HG02623 (cell line): ENCODE measurements at regions not wholly inside any gene's neighbourhood (a gene's known extent, or its start where the extent isn't known, plus 50 kb on each side); places are given as distances from the start of the nearest gene placed in this dataset.
"Not testable (repeated sequence)": the region's sequence is repeated elsewhere in the genome, so short reads cannot be mapped to it uniquely, and the experiment has no call there.

Source experiments
- ATAC-seq: cut with Tn5 transposase; IDR thresholded peaks from one replicate; pipeline ENCODE4 v1.9.1; 2021; ENCODE audit warnings: moderate library complexity; ENCODE audit not compliant: unreplicated experiment

GRCh38 chr6:79394690-79395089 lies 142.5 kb downstream of the LCA5 start:
- no peak for ATAC-seq

DNA sequence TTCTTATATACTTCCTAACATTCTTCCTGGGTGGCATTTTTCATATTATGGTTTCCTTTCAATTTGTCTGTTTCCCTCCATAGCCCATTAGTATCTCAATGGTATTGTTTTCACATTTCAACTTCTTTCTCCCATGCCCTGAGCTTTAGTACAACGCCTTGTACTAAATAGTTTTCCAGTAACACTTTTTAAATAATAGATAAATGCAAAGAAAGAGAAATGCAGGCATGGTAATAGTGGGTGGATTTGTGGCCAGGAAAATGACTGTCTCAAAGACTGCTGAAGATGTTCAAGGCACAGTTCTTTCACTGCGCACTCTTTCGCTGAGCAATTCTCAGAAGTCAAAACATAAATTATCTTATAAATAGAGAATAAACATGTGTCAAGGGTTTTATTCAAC lies 145.1 kb downstream of the LCA5 start:
- no peak for ATAC-seq

- ATAC-seq, result no peak
Observed at GRCh38 chr6:79391480-79391879, 145.8 kb downstream of the LCA5 start.

DNA sequence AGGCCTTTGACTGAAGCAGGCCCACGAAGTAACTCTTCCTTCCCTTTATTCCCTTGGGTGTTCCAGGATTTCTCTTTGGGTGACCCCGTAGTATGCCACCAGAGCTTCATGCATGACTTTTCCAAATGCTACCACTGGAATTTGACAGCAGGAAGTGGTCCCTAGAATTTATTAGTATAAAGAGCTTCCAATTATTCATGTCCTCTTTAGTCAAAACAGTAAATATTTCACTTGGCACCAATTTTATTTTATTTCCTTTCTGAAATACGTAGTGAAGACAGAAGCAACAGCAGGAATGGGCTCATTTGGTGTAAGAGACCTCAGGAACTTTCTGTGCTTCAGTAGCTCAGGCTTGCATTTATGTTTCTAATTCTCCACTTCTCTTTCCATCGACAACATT lies 151.3 kb downstream of the LCA5 start:
- no peak for ATAC-seq

DNA sequence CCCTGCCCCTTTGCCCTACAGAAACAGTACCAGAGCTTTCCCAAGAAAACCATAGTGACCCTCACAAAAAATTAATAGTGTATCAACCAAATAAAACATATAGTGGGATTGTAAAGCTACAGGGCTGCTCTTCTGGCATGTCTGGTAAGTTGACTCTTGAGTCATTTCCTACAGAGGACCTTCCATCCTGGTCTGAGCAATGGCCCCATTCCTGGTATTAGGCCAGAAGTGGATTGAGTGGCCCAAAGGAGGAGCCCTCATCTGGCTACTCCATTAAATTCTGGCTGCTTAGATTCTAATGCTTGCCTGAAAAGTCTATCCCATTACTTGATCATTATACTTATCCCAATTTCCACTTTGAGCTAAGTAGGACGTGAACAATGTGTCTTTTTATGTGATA lies 150.9 kb upstream of the HMGN3 start:
- ATAC-seq, result no peak

GRCh38 chr6:79384845-79385244 lies 150.4 kb upstream of the HMGN3 start:
- no peak for ATAC-seq

DNA sequence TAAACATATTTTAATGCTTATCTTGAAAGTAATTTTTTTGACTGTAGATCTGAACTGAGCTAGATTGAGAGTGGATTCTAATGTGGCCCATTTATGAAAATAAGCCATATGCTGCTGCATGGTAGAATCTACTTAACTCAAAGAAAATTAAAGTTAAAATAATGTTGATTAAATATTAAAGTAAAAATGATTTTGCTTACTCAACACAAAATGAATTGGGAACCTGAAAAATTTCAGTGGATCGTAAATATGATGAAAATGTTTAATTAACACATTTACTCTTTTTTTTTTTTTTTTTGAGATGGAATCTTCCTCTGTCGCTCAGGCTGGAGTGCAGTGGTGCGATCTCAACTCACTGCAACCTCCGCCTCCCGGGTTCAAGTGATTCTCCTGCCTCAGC lies 144.5 kb upstream of the HMGN3 start:
- ATAC-seq, result no peak

GRCh38 chr6:79377888-79378348 lies 143.4 kb upstream of the HMGN3 start:
- no peak for ATAC-seq

DNA sequence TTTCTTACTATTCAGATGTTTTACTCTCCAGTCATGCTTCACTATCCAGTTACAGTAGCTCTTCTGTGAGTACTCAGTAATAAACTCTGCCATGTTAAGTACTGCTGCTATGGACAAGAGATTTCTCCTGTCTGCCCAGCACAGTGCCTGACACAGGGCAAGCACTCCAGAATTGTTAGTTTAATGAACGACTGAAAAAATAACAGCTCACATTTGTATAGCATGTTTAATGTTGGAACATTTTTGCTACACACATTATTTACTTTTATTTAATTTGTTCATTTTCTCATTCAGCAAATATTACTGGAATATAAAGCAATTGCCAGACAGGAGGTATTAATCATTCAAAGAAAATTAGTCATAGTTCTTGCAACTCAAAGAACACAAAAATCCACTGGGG lies 142.6 kb upstream of the HMGN3 start:
- ATAC-seq, result no peak

GRCh38 chr6:79375635-79376337 lies 141.3 kb upstream of the HMGN3 start:
- ATAC-seq, result no peak

DNA sequence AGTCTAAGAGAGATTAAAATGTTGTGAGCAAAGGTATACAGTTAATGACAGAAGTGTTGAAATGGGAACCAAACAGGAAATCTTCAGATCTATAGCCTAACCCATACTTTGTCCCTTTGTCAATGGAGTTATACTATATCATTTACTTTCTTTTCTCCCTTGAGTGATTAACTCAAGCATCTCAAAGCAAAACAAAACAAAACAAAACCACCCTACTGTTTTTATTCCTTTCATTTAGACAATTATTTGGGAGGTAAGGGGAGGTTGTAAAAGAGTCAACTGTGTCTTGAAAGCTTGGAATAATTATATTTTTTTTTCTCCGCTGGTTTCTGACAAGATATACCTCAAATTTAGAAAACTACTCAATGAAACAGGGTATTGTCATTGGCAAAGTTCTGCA lies 139.8 kb upstream of the HMGN3 start:
- ATAC-seq, result no peak

DNA sequence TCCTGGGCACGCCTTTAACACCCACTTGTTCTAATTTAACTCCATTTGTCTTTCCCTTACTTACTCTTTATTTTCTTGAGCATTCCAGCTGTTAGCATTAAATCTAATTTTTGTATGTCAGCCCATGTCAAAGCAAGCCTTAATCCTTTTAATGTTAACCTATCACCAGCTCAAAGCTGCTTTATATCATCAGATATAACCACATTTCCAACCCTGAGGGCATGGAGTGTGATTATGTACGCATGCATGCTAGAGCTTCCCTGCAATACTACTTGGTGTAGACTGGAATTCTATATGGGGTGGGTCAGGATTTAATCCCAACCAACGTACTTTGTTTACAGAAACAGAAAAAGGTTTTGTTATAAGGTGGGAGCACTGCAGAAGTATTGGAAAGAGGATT lies 139.4 kb upstream of the HMGN3 start:
- no peak for ATAC-seq

- no peak for ATAC-seq
Observed at GRCh38 chr6:79373246-79373645, 138.8 kb upstream of the HMGN3 start.

DNA sequence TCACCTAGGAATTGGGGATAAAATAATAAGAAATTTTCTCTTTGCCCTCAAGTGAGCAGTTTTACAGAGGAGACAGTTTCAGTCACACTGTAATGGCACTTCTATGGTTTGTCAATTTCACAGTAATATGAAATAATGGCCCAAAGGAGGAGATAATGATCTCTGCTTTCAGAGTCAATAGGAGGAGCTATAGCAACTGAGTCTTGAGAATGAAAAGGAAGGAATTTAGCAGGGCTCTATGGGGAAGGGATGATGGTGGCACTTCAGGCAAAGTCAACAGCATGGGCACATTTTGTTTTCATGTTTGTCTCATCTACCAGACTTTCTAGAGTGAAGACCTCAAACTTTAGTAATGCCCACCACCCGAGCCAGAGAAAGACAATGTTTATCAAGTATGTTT lies 138.3 kb upstream of the HMGN3 start:
- no peak for ATAC-seq

- no peak for ATAC-seq
Observed at GRCh38 chr6:79369026-79369425, 134.5 kb upstream of the HMGN3 start.

DNA sequence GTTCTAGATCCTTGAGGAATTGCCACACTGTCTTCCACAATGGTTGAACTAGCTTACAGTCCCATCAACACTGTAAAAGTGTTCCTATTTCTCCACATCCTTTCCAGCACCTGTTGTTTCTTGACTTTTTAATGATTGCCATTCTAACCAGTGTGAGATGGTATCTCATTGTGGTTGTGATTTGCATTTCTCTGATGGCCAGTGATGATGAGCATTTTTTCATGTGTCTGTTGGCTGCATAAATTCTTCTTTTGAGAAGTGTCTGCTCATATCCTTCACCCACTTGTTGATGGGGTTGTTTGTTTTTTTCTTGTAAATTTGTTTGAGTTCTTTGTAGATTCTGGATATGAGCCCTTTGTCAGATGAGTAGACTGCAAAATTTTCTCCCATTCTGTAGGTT lies 129.0 kb upstream of the HMGN3 start:
- ATAC-seq, result not testable (repeated sequence)

- not testable (repeated sequence) for ATAC-seq
Observed at GRCh38 chr6:79361074-79361473, 126.6 kb upstream of the HMGN3 start.

DNA sequence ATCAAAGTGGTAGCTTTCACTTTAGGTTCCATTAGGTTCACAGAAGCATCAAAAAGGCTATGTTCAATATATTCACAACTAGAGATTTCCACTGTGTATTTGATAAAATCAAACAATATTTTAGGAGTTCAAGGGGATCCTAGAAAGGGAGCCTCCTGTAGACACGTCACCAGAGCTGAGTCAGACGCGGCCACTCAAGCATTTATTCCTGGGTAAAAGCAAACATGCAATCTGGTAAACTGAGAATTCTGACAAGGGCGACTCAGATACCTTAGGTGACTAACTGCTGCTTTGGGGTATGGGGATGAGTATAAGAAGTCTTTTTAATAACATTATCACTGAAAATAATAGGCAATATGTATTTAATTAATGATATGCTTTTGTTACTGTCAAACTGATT lies 118.7 kb upstream of the HMGN3 start:
- ATAC-seq, result no peak

DNA sequence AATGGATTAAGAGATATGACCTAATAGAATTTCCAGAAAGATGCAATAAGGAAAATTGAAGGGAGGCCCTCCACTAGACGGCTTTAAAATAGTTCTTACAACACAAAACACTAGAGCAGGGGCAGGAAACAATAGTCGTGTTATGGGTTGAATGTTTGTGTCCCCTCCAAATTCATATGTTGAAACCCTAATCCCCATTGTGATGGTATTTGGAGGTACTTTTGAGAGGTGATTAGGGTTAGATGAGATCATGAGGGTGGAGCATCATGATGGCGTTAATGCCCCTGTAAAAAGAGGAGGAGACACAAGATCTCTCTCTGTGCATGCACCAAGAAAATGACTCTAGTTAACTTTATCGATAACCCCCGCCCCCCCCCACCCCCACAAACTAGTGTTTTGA lies 104.0 kb upstream of the HMGN3 start:
- no peak for ATAC-seq

- ATAC-seq, result peak; percentile 94
Observed at GRCh38 chr6:79335133-79335674, 100.7 kb upstream of the HMGN3 start.

DNA sequence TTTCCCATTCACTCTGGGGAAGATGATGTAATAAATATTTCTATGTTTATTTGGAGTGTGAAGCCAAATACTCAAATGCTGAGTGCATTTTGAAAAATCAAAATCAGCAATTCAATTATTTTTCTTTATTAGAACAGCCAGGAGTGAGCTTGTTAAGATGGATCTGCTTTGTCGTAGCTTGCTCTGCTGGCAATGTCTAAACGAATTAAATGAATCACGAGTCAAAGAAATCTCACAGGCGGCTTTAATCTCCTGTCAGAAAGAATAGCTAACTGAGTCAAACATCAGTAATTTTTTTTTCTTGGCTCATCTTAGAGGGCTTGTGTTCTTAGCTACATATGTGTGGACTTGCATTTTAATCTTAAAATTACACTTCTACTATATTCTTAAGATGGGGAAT lies 100.2 kb upstream of the HMGN3 start:
- ATAC-seq, result no peak

DNA sequence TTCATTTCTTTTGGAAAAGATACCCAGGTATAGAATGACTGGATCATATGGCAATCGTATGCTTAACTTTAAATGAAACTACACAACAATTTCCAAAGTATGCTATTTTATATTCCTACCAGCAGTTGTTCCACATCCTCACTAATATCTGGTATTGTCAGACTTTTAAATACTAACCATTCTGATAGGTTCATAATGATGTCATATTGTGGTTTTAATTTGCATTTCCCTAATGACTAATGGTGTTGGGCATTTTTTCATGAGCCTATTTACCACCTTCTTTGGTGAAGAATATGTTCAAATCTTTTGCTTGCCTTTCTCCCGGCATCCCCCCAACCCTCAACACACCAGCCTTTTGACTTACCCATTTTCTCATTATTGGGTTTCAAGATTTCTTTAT lies 96.2 kb upstream of the HMGN3 start:
- no peak for ATAC-seq

DNA sequence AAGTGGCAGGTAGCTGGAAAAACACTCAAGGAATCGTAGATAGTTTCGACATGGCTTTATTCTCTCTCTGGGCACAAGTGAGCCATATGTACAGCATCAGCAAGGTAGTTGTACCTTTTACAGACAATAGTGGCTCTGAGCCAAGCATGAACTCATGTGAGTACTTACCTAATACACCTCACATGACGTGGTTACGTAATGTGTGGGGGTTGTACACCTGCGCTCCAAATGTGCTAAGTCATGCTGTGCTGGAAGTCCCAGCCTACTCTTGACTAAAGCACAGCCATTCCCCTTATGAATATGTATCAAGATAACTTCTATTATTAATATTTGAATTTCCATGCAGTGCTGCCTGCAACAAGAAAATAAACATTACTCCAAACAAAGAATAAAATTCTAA lies 78.8 kb upstream of the HMGN3 start:
- ATAC-seq, result no peak
